Upper lobe of left lung (tissue), 6 donors: ENCODE measurements at regions not wholly inside any gene's neighbourhood (a gene's known extent, or its start where the extent isn't known, plus 50 kb on each side); places are given as distances from the start of the nearest gene placed in this dataset.

Experiments
- ATAC-seq, 2 donors: fragments of 200-7000 bp; cut with Tn5 transposase; one replicate each; pipeline ENCODE4 v1.9.1; 2022; ENCODE audit warnings: mild to moderate bottlenecking in 2 of 2, moderate library complexity in 2 of 2; ENCODE audit not compliant: low FRiP score in 2 of 2
- DNase-seq, 2 donors: peaks; one replicate each; pipeline ENCODE4 v3.0.0-alpha.2; 2019 to 2020
- H3K27ac ChIP-seq, 4 donors: fragments of 200-600 bp; sonication (generic); one replicate each; pipeline ENCODE4 v1.5.1; 2016 to 2019
- H3K27me3 ChIP-seq, 4 donors: fragments of 200-600 bp; sonication (generic); one replicate each; pipeline ENCODE4 v1.5.1; 2017 to 2019
- H3K36me3 ChIP-seq, 4 donors: fragments of 200-600 bp; sonication (generic); one replicate each; pipeline ENCODE4 v1.5.1; 2016 to 2019
- H3K4me1 ChIP-seq, 4 donors: fragments of 200-600 bp; sonication (generic); one replicate each; pipeline ENCODE4 v1.5.1; 2018 to 2019
- H3K4me3 ChIP-seq, 4 donors: fragments of 200-600 bp; sonication (generic); one replicate each; pipeline ENCODE4 v1.5.1; 2017 to 2019; ENCODE audit warnings: mild to moderate bottlenecking in 2 of 4, moderate library complexity in 1 of 4
- H3K9me3 ChIP-seq, 4 donors: fragments of 200-600 bp; sonication (generic); one replicate each; pipeline ENCODE4 v1.5.1; 2018 to 2019
- CTCF ChIP-seq, 6 experiments: fragments of 450-650 bp in 4 of 6; fragments of 200-600 bp in 2 of 6; sonication (generic) in 2 of 6; IDR thresholded peaks; one replicate each; pipeline ENCODE4 v1.5.1; 2016 to 2019; ENCODE audit warnings: antibody characterized with exemption in 6 of 6
- EP300 ChIP-seq, 4 donors: sonication (generic); formaldehyde crosslinking; IDR thresholded peaks; one replicate each; pipeline ENCODE4 v1.5.1; 2017; ENCODE audit warnings: antibody characterized with exemption in 4 of 4, control low read depth in 2 of 4
- POLR2A ChIP-seq, 4 donors: fragments of 450-650 bp; IDR thresholded peaks; one replicate each; pipeline ENCODE4 v1.5.1; 2016 to 2017; ENCODE audit warnings: antibody characterized with exemption in 4 of 4, mild to moderate bottlenecking in 2 of 4
- POLR2AphosphoS5 ChIP-seq, 2 donors: sonication (generic); formaldehyde crosslinking; IDR thresholded peaks; one replicate each; pipeline ENCODE4 v1.5.1; 2017; ENCODE audit warnings: antibody characterized with exemption in 2 of 2
- WGBS, 2 donors: methylation state at CpG; one replicate each; pipeline ENCODE4 v1.1.5; 2017 to 2018; 5-methylcytosine and 5-hydroxymethylcytosine counted together
- donor health status: DM: no; HTN: no; CAD: no; lungs with moderate emphysema.
- donor health status: DM: no; HTN: yes; CAD: no; lungs with severe emphysema.

GRCh38 chr2:78928502-78928901 lies 97.0 kb upstream of the REG3G start:
- TF ChIP-seq POLR2AphosphoS5 (IDR thresholded peaks at IDR 0.05) = no peak
- no peak for TF ChIP-seq POLR2A (IDR thresholded peaks at IDR 0.05)
- no peak for TF ChIP-seq CTCF (IDR thresholded peaks at IDR 0.05)
- no peak for TF ChIP-seq EP300 (IDR thresholded peaks at IDR 0.05)

GRCh38 chr2:78940998-78941397 lies 84.5 kb upstream of the REG3G start:
- no peak for ATAC-seq

More at GRCh38 chr2:78928502-78928901, 97.0 kb upstream of the REG3G start:
- no peak for DNase-seq
- no peaks in the 10 kb centered on the region for H3K27me3 ChIP-seq
- no peaks in the 10 kb centered on the region for H3K36me3 ChIP-seq
- no peaks in the 10 kb centered on the region for H3K9me3 ChIP-seq
- H3K4me1 ChIP-seq = no peaks in the 10 kb centered on the region
- H3K4me3 ChIP-seq = no peak overlapping the region
- WGBS, 2 donors = 44 to 49% methylated on average over 1 of the region's 1 CpG
- H3K27ac ChIP-seq = no peak overlapping the region
- no peak for ATAC-seq

GRCh38 chr2:78941751-78942150 lies 83.8 kb upstream of the REG3G start:
- Histone ChIP-seq H3K27ac (no peak overlapping the region), H3K27me3 (no peaks in the 10 kb centered on the region), H3K4me3 (no peak overlapping the region), H3K36me3 (no peaks in the 10 kb centered on the region), H3K9me3 (no peaks in the 10 kb centered on the region), H3K4me1 (no peaks in the 10 kb centered on the region)
- DNase-seq (no peak), ATAC-seq (no peak)
- 81 to 86% methylated on average over 2 of the region's 2 CpGs for WGBS, 2 donors
- no peak for TF ChIP-seq CTCF (IDR thresholded peaks at IDR 0.05)
- no peak for TF ChIP-seq POLR2AphosphoS5 (IDR thresholded peaks at IDR 0.05)
- TF ChIP-seq EP300 (IDR thresholded peaks at IDR 0.05) = no peak
- TF ChIP-seq POLR2A (IDR thresholded peaks at IDR 0.05) = no peak

More at GRCh38 chr2:78940998-78941397, 84.5 kb upstream of the REG3G start:
- Histone ChIP-seq H3K36me3 (no peaks in the 10 kb centered on the region), H3K27ac (no peak overlapping the region), H3K4me1 (no peaks in the 10 kb centered on the region), H3K9me3 (no peaks in the 10 kb centered on the region), H3K4me3 (no peak overlapping the region), H3K27me3 (no peaks in the 10 kb centered on the region)
- WGBS, 2 donors = 54 to 61% methylated on average over 6 of the region's 6 CpGs
- no peak for DNase-seq
- TF ChIP-seq EP300 (IDR thresholded peaks at IDR 0.05) = no peak
- TF ChIP-seq POLR2AphosphoS5 (IDR thresholded peaks at IDR 0.05) = no peak
- no peak for TF ChIP-seq CTCF (IDR thresholded peaks at IDR 0.05)
- TF ChIP-seq POLR2A (IDR thresholded peaks at IDR 0.05) = no peak

- H3K27me3 ChIP-seq = no peaks in the 10 kb centered on the region
- H3K27ac ChIP-seq = no peak overlapping the region
- ATAC-seq = no peak
- 97 to 98% methylated on average over 2 of the region's 2 CpGs for WGBS, 2 donors
- no peak for DNase-seq
- TF ChIP-seq POLR2A (IDR thresholded peaks at IDR 0.05) = no peak
- no peak for TF ChIP-seq POLR2AphosphoS5 (IDR thresholded peaks at IDR 0.05)
- H3K4me1 ChIP-seq = no peaks in the 10 kb centered on the region
- no peaks in the 10 kb centered on the region for H3K9me3 ChIP-seq
- H3K4me3 ChIP-seq = no peak overlapping the region
- H3K36me3 ChIP-seq = no peaks in the 10 kb centered on the region
Measured at GRCh38 chr2:78963881-78964280, 61.6 kb upstream of the REG3G start.

GRCh38 chr2:78967294-78967693 lies 58.2 kb upstream of the REG3G start:
- Histone ChIP-seq H3K36me3 (no peaks in the 10 kb centered on the region), H3K27me3 (no peaks in the 10 kb centered on the region), H3K4me1 (no peaks in the 10 kb centered on the region), H3K9me3 (no peaks in the 10 kb centered on the region), H3K4me3 (no peak overlapping the region), H3K27ac (no peak overlapping the region)
- 75 to 86% methylated on average over 4 of the region's 4 CpGs for WGBS, 2 donors
- ATAC-seq = no peak
- no peak for DNase-seq
- TF ChIP-seq POLR2AphosphoS5 (IDR thresholded peaks at IDR 0.05) (no peak), POLR2A (IDR thresholded peaks at IDR 0.05) (no peak), CTCF (IDR thresholded peaks at IDR 0.05) (no peak), EP300 (IDR thresholded peaks at IDR 0.05) (no peak)
